ENCODE measurements at regions not wholly inside any gene's neighbourhood (a gene's known extent, or its start where the extent isn't known, plus 50 kb on each side); places are given as distances from the start of the nearest gene placed in this dataset.

- no peak for TF ChIP-seq CTCF (conservative IDR thresholded peaks at IDR 0.05; ENCODE audit: low read depth, low read length)
- no peak for TF ChIP-seq POLR2A (IDR thresholded peaks at IDR 0.05; ENCODE audit: low read depth, low read length)
- TF ChIP-seq BHLHE40 (IDR thresholded peaks at IDR 0.05; ENCODE audit: low read depth, low read length): no peak
- no peak for TF ChIP-seq RCOR1 (IDR thresholded peaks at IDR 0.05; ENCODE audit: insufficient replicate concordance, low read length)
- no peak for TF ChIP-seq ELK1 (IDR thresholded peaks at IDR 0.05; ENCODE audit: borderline replicate concordance, low read depth, low read length)
- no peak for TF ChIP-seq SMC3 (IDR thresholded peaks at IDR 0.05; ENCODE audit: low read depth, low read length)
- no peak for TF ChIP-seq MAFK (IDR thresholded peaks at IDR 0.05; ENCODE audit: low read depth, low read length)
- TF ChIP-seq RFX5 (IDR thresholded peaks at IDR 0.05; ENCODE audit: low read depth, low read length): no peak
- no peak for TF ChIP-seq NFE2L2 (IDR thresholded peaks at IDR 0.05; ENCODE audit: low read depth, low read length)
- TF ChIP-seq CEBPB (IDR thresholded peaks at IDR 0.05; ENCODE audit: low read depth, low read length): no peak
- TF ChIP-seq MXI1 (IDR thresholded peaks at IDR 0.05; ENCODE audit: borderline replicate concordance, low read depth, low read length): no peak
Measured at GRCh38 chr13:22112956-22113745, 442.3 kb downstream of the FGF9 start.
